IPS DF 19.7 (cell line): ENCODE measurements at regions not wholly inside any gene's neighbourhood (a gene's known extent, or its start where the extent isn't known, plus 50 kb on each side); places are given as distances from the start of the nearest gene placed in this dataset.

Source experiments
- DNase-seq: peaks from one replicate; pipeline ENCODE4 v3.0.0-alpha.2; 2013; ENCODE audit warnings: low read depth, low spot score

- DNase-seq, result no peak
Measured at GRCh38 chr14:24693353-24693737, 59.4 kb upstream of the GZMB start.

DNA sequence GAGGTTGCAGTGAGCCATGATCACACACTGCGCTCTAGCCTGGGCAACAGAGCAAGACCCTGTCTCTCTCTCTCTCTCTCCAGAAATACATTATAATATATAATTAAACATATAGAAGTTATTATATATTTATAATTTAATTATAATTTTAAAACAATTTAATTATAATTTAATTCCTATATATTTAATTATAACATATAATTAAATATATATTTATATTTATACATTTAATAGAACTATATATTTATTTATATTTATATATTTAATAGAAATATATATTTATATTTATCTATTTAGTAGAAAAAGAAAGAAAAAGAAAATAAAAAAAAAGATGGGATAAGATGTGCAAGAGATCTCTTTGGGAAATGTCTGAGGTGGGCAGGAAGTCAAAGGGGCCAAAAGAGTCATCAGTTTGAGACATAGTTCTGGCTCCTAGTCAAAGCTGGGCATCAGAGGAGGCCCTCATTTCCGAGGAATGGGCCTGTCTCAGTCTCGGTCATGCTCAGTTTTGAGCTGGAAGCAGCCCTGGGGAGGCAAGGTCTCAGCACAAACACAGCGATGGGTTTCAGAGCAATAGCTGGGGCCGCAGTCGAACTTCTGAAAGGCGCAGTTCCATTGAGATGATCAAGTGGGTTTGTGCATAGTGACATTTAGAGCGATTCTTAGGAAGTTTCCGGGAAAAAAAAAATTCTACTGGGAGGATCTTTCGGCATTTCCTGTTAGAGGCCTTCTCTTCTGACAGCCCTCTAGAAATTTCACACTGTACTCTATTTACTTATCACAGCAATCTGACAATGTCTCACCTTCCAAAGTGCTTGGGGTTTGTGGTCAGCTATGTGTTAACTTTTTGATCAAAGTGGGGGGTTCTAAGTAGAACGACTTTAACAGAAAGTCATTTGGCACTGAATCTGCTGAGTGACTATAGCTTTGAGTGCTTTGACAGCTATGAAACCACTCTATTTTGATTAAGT lies 58.7 kb upstream of the GZMB start:
- no peak for DNase-seq

GRCh38 chr14:24690492-24690891 lies 56.5 kb upstream of the GZMB start:
- peak; percentile 65 for DNase-seq

DNA sequence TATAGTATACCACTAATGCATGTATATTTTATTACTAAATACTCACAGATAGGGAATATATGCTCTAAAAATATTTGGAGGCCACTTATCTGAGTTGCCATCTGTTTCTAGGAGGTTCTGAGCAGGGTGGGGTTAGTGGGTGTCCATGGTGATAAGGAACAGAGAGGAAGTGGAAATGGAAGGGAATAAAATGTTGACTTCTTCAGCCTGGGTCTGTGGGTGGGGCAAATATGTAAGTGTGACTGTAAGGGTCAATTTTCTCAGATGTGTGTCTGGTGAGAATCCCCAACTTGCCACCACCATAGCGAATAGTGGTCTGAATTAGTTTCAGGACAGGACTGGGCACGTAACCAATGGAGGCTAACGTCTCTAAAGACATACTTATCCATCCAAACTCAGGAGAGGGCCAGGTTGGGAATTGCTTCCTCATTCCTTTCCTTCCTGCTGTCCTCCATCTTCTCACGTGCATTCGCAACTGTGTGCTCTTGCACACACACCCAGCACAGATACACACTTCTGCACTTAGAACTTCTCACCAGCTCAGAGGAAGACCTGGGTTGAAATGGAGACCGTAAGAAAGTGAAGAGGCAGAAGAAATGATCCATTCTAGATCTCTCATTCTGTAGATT lies 54.2 kb upstream of the GZMB start:
- DNase-seq, result no peak
